ENCODE measurements at regions not wholly inside any gene's neighbourhood (a gene's known extent, or its start where the extent isn't known, plus 50 kb on each side); places are given as distances from the start of the nearest gene placed in this dataset.

- DNase-seq: no peak
Observed at GRCh38 chr15:95822961-95823360, 507.5 kb upstream of the NR2F2 start.

GRCh38 chr15:95825208-95825607 lies 505.3 kb upstream of the NR2F2 start:
- DNase-seq: no peak

- DNase-seq: no peak
Observed at GRCh38 chr15:95825671-95826411, 504.7 kb upstream of the NR2F2 start.

- no peak for DNase-seq
Observed at GRCh38 chr15:95826412-95827195, 503.9 kb upstream of the NR2F2 start.

GRCh38 chr15:95829062-95829461 lies 501.4 kb upstream of the NR2F2 start:
- DNase-seq: no peak

GRCh38 chr15:95830281-95830680 lies 500.2 kb upstream of the NR2F2 start:
- no peak for DNase-seq

- DNase-seq: no peak
Observed at GRCh38 chr15:95832668-95833067, 497.8 kb upstream of the NR2F2 start.

GRCh38 chr15:95834028-95834804 lies 496.3 kb upstream of the NR2F2 start:
- no peak for DNase-seq

- DNase-seq: no peak
Observed at GRCh38 chr15:95836536-95836935, 494.0 kb upstream of the NR2F2 start.

GRCh38 chr15:95837341-95838004 lies 493.0 kb upstream of the NR2F2 start:
- DNase-seq: no peak

GRCh38 chr15:95839367-95839782 lies 491.1 kb upstream of the NR2F2 start:
- DNase-seq: no peak

GRCh38 chr15:95840004-95840403 lies 490.5 kb upstream of the NR2F2 start:
- DNase-seq: no peak

GRCh38 chr15:95840855-95841254 lies 489.6 kb upstream of the NR2F2 start:
- DNase-seq: no peak

- DNase-seq: no peak
Observed at GRCh38 chr15:95842576-95842975, 487.9 kb upstream of the NR2F2 start.

GRCh38 chr15:95843241-95843910 lies 487.1 kb upstream of the NR2F2 start:
- DNase-seq: no peak

GRCh38 chr15:95845862-95846515 lies 484.5 kb upstream of the NR2F2 start:
- DNase-seq: no peak

GRCh38 chr15:95848126-95848525 lies 482.4 kb upstream of the NR2F2 start:
- no peak for DNase-seq

GRCh38 chr15:95850837-95851236 lies 479.7 kb upstream of the NR2F2 start:
- DNase-seq: no peak

- no peak for DNase-seq
Observed at GRCh38 chr15:95853350-95853749, 477.1 kb upstream of the NR2F2 start.

- DNase-seq: no peak
Observed at GRCh38 chr15:95857124-95857757, 473.3 kb upstream of the NR2F2 start.

- no peak for DNase-seq
Observed at GRCh38 chr15:95857758-95858157, 472.7 kb upstream of the NR2F2 start.
